Activated CD8-positive, alpha-beta T cell treated with anti-CD3 and anti-CD28 coated beads for 36 hours (primary cell): ENCODE measurements at regions not wholly inside any gene's neighbourhood (a gene's known extent, or its start where the extent isn't known, plus 50 kb on each side); places are given as distances from the start of the nearest gene placed in this dataset.
A peak's percentile ranks its signal among the peaks of the same experiment; 100 is the strongest.

Experiments
- ATAC-seq: fragments of 200-7000 bp; cut with Tn5 transposase; one replicate; pipeline ENCODE4 v1.10.0; 2021; ENCODE audit warnings: mild to moderate bottlenecking, moderate library complexity
- CTCF ChIA-PET: fragments of 350-600 bp; sonication (Branson Sonifier 250); formaldehyde crosslinking; loops from one replicate; lab custom pipeline; 2021; ENCODE audit warnings: antibody characterized with exemption; lab: Charles Lee
- POLR2A ChIA-PET: fragments of 350-600 bp; sonication (Branson Sonifier 250); formaldehyde crosslinking; loops from one replicate; lab custom pipeline; 2021; ENCODE audit warnings: antibody characterized with exemption; lab: Charles Lee
- DNase-seq: peaks from one replicate; pipeline ENCODE4 v3.0.0-alpha.2; 2020
- H3K27ac Mint-ChIP-seq: one replicate; pipeline ENCODE4 v1.8.0; 2021; ENCODE audit warnings: mild to moderate bottlenecking, mixed read lengths
- H3K27me3 Mint-ChIP-seq: one replicate; pipeline ENCODE4 v1.8.0; 2021; ENCODE audit warnings: mixed read lengths
- H3K36me3 Mint-ChIP-seq: one replicate; pipeline ENCODE4 v1.8.0; 2021; ENCODE audit warnings: low read depth, mixed read lengths
- H3K4me1 Mint-ChIP-seq: one replicate; pipeline ENCODE4 v1.8.0; 2021; ENCODE audit warnings: low read depth, mixed read lengths
- H3K4me3 Mint-ChIP-seq: one replicate; pipeline ENCODE4 v1.8.0; 2021; ENCODE audit warnings: mild to moderate bottlenecking, moderate library complexity, mixed read lengths
- H3K9me3 Mint-ChIP-seq: one replicate; pipeline ENCODE4 v1.8.0; 2021; ENCODE audit warnings: mixed read lengths
- intact Hi-C: fragments of 100-400 bp; cut with micrococcal nuclease; formaldehyde crosslinking; loops from one replicate; pipeline ENCODE4 v1.10.0; 2022
- TF ChIP-seq, protein P1 (sequence below): fragments of 200-600 bp; IDR thresholded peaks from one replicate; pipeline ENCODE4 v1.8.0; 2022; ENCODE audit warnings: antibody characterized with exemption, mild to moderate bottlenecking

DNA sequence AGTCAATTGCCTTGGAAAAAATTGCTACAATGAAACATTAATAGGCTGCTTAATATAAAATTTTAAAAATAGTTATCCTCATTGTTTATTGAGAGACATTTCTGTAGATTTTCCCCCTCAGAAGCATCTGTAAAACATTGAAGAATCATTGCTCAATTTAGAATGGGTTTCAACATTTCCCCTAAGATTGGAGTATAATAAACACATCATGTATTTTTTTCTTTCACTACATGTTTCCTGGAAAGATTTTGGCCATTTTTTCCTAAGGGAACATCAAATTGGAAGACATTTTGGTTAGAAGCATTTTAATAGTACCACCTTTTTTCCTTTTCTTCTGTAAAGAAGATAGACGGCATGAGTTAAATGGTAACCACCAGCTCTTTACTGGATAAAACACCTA is 443.2 kb upstream of the SPHKAP start:
- Mint-ChIP-seq H3K27me3 (no peaks in the 10 kb centered on the region), H3K9me3 (peaks cover 2% of the 10 kb centered on the region), H3K27ac (no peak overlapping the region), H3K4me3 (no peak overlapping the region), H3K4me1 (no peaks in the 10 kb centered on the region), H3K36me3 (no peaks in the 10 kb centered on the region)
- ATAC-seq (no peak), DNase-seq (no peak)
- TF ChIP-seq, protein P1, sequence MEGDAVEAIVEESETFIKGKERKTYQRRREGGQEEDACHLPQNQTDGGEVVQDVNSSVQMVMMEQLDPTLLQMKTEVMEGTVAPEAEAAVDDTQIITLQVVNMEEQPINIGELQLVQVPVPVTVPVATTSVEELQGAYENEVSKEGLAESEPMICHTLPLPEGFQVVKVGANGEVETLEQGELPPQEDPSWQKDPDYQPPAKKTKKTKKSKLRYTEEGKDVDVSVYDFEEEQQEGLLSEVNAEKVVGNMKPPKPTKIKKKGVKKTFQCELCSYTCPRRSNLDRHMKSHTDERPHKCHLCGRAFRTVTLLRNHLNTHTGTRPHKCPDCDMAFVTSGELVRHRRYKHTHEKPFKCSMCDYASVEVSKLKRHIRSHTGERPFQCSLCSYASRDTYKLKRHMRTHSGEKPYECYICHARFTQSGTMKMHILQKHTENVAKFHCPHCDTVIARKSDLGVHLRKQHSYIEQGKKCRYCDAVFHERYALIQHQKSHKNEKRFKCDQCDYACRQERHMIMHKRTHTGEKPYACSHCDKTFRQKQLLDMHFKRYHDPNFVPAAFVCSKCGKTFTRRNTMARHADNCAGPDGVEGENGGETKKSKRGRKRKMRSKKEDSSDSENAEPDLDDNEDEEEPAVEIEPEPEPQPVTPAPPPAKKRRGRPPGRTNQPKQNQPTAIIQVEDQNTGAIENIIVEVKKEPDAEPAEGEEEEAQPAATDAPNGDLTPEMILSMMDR = no peak
- ChIA-PET POLR2A (no interaction called here), CTCF (no interaction called here)
- intact Hi-C loops = no loop called here

DNA sequence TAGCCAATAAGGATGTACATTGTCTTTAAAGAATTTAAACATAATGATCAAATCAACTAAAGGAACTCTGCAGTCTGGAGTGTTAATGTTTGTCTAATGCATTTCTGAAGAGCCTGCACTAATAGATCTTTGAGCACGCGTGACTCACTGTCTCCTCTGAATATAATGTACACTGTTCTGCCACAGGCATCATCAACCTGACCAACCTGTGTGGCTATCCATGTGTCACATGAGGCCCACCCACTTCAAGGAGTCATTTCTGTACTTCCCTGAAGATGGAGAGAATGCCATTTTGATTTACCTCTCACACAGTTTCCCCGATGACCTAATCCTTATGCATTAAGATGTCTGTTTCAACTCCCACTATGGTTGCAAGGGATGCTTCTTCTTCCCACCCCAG is 434.0 kb upstream of the SPHKAP start:
- Mint-ChIP-seq H3K4me1 (no peaks in the 10 kb centered on the region), H3K9me3 (no peaks in the 10 kb centered on the region), H3K27ac (no peak overlapping the region), H3K27me3 (no peaks in the 10 kb centered on the region), H3K4me3 (no peak overlapping the region), H3K36me3 (no peaks in the 10 kb centered on the region)
- POLR2A ChIA-PET = no interaction called here
- ATAC-seq (no peak), DNase-seq (no peak)
- TF ChIP-seq, protein P1 = no peak
- intact Hi-C loops = no loop called here
- CTCF ChIA-PET = no interaction called here

DNA sequence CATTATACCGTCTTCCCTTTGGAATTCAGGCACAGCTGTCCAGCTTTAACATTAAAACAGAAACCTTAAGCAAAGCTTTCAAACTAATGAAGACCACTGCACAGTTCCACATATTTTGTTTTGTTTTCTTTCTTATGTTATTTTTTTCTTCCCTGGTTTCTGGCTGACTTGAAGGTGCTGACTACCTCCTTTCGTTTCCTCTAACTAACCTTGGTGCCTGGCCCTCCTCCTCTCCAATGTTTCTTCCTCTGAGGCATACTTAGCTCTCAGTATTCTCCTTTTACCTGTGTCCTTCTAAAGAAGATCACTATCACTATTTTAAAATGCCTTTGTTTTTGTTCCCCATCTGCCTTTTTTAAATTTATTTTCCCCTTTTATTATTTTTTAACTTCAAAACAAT is 433.3 kb upstream of the SPHKAP start:
- H3K27ac Mint-ChIP-seq = no peak overlapping the region
- CTCF ChIA-PET = no interaction called here
- no peaks in the 10 kb centered on the region for H3K27me3 Mint-ChIP-seq

DNA sequence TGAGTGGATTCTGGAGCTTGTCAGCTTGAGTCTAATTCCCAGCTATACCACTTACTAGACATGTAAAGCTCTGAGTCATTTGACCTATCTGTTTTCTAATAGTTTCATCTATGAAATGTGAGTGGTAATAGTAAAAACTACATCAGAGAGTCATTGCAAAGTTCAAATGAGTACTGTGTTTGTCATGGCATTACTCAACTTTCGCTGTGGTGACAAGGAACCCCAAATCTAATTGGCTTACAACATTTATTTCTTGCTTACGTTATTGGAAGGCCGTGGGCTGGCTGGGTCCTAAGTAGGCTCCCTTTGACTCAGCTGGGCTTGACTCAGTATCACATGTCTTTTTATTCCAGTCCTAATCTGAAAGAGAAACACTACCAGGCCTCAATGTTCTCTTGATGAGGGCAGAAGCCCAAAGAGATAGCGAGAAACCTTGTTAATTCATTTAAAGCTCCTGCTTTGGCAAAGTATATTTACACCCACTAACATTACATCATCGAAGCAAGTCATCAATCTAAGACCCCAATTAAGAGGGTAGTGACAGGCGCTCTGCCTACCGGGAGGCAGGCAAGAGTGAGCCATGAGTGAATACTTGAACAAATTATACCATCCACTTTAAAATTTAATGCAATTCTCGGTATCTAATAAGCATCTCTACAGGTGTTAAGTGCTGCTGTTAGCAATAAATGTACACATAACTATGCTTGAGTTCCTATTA is 431.8 kb upstream of the SPHKAP start:
- POLR2A ChIA-PET = no interaction called here
- H3K4me3 Mint-ChIP-seq = no peak overlapping the region

More for the DNA sequence above, 433.3 kb upstream of the SPHKAP start:
- Mint-ChIP-seq H3K36me3 (no peaks in the 10 kb centered on the region), H3K4me3 (no peak overlapping the region), H3K4me1 (no peaks in the 10 kb centered on the region), H3K9me3 (no peaks in the 10 kb centered on the region)
- intact Hi-C loops = no loop called here
- TF ChIP-seq, protein P1 = no peak
- POLR2A ChIA-PET = no interaction called here
- ATAC-seq = no peak
- DNase-seq = no peak

DNA sequence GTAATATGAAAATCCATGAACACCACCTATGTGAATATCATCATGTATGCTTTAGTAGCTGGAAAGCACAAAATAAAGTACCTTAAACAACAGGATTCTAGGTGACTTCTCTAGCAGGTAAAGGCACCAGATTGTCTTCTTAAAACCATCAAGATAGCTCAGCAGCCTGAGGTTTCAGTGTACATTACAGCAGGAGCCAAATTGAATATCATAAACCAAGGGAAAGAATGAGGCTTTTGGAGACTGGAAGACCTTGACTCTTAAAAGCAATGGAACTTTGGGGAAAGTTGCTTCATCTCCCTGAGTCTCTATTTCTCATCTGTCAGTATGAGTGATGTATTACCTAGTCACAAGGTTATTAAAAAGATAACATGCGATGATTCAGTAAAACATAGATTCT is 429.7 kb upstream of the SPHKAP start:
- no peak overlapping the region for H3K4me3 Mint-ChIP-seq
- CTCF ChIA-PET = no interaction called here
- H3K9me3 Mint-ChIP-seq = no peaks in the 10 kb centered on the region
- POLR2A ChIA-PET = no interaction called here
- no peaks in the 10 kb centered on the region for H3K27me3 Mint-ChIP-seq
- no peak overlapping the region for H3K27ac Mint-ChIP-seq
- intact Hi-C loops = no loop called here
- DNase-seq = no peak
- no peaks in the 10 kb centered on the region for H3K36me3 Mint-ChIP-seq
- TF ChIP-seq, protein P1 = no peak
- ATAC-seq = no peak
- no peaks in the 10 kb centered on the region for H3K4me1 Mint-ChIP-seq

More for the DNA sequence above, 431.8 kb upstream of the SPHKAP start:
- no peaks in the 10 kb centered on the region for H3K9me3 Mint-ChIP-seq
- no peaks in the 10 kb centered on the region for H3K36me3 Mint-ChIP-seq
- no peaks in the 10 kb centered on the region for H3K27me3 Mint-ChIP-seq
- DNase-seq = peak; percentile 3
- CTCF ChIA-PET = no interaction called here
- no peak overlapping the region for H3K27ac Mint-ChIP-seq
- TF ChIP-seq, protein P1 = no peak
- intact Hi-C loops = no loop called here
- no peaks in the 10 kb centered on the region for H3K4me1 Mint-ChIP-seq
- ATAC-seq = peak; percentile 37
